NCI-H524 treated with DMSO at 0.1 percent for 48 hours (cell line): ENCODE measurements at regions not wholly inside any gene's neighbourhood (a gene's known extent, or its start where the extent isn't known, plus 50 kb on each side); places are given as distances from the start of the nearest gene placed in this dataset.

Source experiments
- DNase-seq: peaks from one replicate; lab custom pipeline; 2025; lab: John Stamatoyannopoulos, UW

GRCh38 chr2:15734674-15735483, 143.2 kb downstream of the DDX1 start:
- DNase-seq, result no peak

GRCh38 chr2:15735484-15736326, 144.0 kb downstream of the DDX1 start:
- no peak for DNase-seq

- DNase-seq, result no peak
Measured at GRCh38 chr2:15736396-15737180, 144.9 kb downstream of the DDX1 start.

GRCh38 chr2:15737314-15738224, 145.9 kb downstream of the DDX1 start:
- DNase-seq, result no peak

GRCh38 chr2:15738225-15738546, 146.5 kb downstream of the DDX1 start:
- DNase-seq, result no peak

- DNase-seq, result no peak
Measured at GRCh38 chr2:15738943-15739342, 147.3 kb downstream of the DDX1 start.

DNA sequence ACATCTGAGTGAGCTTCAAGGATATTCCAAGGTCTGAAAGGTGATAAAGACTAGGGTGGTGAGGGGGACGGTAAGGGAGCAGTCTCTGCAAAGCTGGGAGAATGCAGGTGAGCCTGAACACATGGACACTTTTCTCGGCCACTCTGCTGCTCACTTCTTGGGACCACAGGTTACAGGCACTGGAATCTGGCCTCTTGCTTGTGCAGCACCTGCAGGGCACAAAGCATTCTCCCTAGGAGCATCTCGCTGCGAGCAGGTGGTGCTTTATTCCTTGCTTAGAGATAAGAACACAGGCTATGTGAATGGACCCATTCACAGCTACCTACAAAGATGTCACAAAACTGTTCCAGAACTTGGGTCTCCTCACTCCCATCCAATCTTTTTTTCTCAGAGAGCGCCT, 153.2 kb downstream of the DDX1 start:
- DNase-seq, result no peak

DNA sequence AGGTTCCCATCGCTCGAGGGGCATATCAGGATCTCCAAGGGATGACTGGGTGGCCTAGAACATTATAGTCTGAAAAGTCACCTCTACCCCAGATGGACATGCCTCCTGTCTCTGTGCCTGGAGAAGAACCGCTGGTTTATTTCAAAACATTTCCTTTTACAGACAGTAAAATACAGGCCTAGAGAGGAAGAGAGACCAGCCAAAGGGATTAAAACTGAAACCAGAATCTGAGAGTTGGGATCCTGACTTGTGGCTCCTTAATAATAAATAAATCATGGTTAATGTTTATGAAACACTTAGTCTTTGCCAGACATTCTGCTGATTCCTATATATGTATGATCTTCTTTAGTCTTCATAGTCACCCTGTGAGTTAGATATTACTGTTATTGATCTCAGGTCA, 153.7 kb downstream of the DDX1 start:
- DNase-seq, result no peak

GRCh38 chr2:15745907-15746702, 154.4 kb downstream of the DDX1 start:
- DNase-seq, result no peak

GRCh38 chr2:15746703-15747550, 155.3 kb downstream of the DDX1 start:
- DNase-seq, result no peak

DNA sequence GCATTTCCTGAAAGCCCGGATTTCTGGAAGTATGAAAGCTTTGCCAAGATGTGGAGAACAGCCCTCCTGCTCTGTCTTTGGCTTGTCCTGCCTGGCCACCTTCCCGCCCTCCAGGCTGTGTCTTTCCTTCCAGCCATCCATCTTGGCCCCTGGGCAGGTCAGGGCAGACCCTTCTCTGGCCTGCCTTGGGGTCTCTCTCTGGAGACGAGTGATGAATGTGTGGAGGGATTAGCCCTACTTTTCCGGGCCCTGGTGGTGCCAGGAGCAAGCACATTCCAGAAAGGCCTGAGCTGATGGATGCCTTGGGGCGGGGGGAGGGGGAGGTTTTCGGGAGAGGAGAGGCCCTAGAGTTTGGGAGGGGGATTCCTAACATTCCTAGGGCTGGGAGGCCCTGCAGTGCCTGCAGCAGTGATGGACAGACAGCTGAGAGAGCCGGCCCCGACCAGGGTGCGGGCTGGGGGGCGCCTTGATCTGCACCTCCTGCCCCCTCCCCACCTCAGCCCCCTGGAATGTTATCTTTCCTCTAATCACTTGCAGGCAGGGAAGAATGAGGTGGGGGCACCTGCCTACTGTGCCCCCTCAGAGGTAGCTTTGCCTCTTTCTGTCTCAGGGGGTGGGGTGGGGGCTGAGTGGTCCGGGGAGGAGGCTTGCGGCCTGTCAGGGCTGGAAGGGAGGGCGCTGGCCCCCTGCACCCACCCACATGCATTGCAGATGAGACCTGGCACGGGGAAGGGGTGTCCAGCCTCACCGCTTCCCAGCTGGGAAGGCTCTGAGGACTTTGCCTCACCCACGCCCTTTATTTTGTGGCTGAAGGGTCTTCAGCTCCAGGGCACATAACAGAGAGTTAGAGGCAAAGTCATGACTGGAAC, 156.2 kb downstream of the DDX1 start:
- no peak for DNase-seq

GRCh38 chr2:15748736-15749323, 157.2 kb downstream of the DDX1 start:
- no peak for DNase-seq

- no peak for DNase-seq
Measured at GRCh38 chr2:15749460-15750432, 158.1 kb downstream of the DDX1 start.

- no peak for DNase-seq
Measured at GRCh38 chr2:15750433-15750814, 158.8 kb downstream of the DDX1 start.

DNA sequence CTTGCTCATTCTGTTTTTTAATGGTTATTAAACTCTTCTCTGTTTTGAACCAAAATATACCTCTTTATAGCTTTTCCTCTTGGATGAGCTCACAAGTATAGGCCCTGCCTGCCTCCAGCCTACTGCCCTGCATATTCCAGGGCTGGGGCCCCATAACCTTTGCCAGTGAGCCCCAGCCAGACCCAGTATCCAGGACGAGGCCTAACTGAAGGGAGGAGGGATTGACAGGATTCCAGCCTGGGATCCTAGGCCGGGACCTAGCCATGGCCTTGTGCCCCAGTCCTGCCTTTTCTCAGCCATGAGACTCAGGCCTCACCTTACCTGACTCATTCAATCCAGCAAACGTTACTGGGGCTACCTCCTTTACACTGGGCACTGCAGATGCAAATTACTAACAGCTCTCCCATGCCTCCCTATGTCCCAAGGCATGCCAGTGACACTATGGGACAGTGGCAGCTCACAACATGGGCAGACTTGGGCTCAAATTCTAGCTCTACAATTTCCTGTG, 159.2 kb downstream of the DDX1 start:
- no peak for DNase-seq

- DNase-seq, result no peak
Measured at GRCh38 chr2:15751477-15751876, 159.8 kb downstream of the DDX1 start.
